CD14-positive monocyte (primary cell): ENCODE measurements at regions not wholly inside any gene's neighbourhood (a gene's known extent, or its start where the extent isn't known, plus 50 kb on each side); places are given as distances from the start of the nearest gene placed in this dataset.

ENCODE experiments used
- DNase-seq, 3 donors: peaks; one replicate each; pipeline ENCODE4 v3.0.0-alpha.2; 2011 to 2022
- H2AFZ ChIP-seq: 2 replicates; pipeline ENCODE4 v1.6.0; 2012; ENCODE audit warnings: mild to moderate bottlenecking, low read depth, low read length, inconsistent platforms; ENCODE audit not compliant: insufficient read depth, poor library complexity, severe bottlenecking
- H3K27ac ChIP-seq, 2 donors: 1 replicate in 1 of 2; 2 replicates in 1 of 2; pipeline ENCODE4 v1.5.1; 2012 to 2013; ENCODE audit warnings: low read length in 2 of 2, control low read depth in 1 of 2, inconsistent platforms in 1 of 2, low read depth in 1 of 2, mild to moderate bottlenecking in 1 of 2
- H3K27me3 ChIP-seq, 2 donors: one replicate each; pipeline versions ENCODE4 v1.6.0 to v1.6.1; 2011 to 2013; ENCODE audit warnings: low read length in 2 of 2; ENCODE audit not compliant: control insufficient read depth in 2 of 2, insufficient read depth in 2 of 2
- H3K36me3 ChIP-seq, 2 donors: replicated peaks in 1 of 2; 1 replicate in 1 of 2; 2 replicates in 1 of 2; pipeline versions ENCODE4 v1.5.1 to v1.6.1; 2012 to 2013; ENCODE audit warnings: low read length in 2 of 2, control low read depth in 1 of 2, inconsistent platforms in 1 of 2, mild to moderate bottlenecking in 1 of 2; ENCODE audit not compliant: insufficient read depth in 2 of 2, control insufficient read depth in 1 of 2
- H3K4me1 ChIP-seq, 2 donors: 1 replicate in 1 of 2; 2 replicates in 1 of 2; pipeline versions ENCODE4 v1.5.1 to v1.6.1; 2012 to 2013; ENCODE audit warnings: low read length in 2 of 2, control low read depth in 1 of 2, inconsistent platforms in 1 of 2, mild to moderate bottlenecking in 1 of 2, moderate library complexity in 1 of 2; ENCODE audit not compliant: insufficient read depth in 2 of 2, control insufficient read depth in 1 of 2
- H3K4me2 ChIP-seq: replicated peaks from 2 replicates; pipeline ENCODE3; 2012; ENCODE audit warnings: low read length, moderate library complexity, mild to moderate bottlenecking; ENCODE audit not compliant: poor library complexity, severe bottlenecking; ENCODE audit errors: extremely low read depth
- H3K4me3 ChIP-seq, 3 experiments: fragments of 200-600 bp in 1 of 3; sonication (generic) in 1 of 3; replicated peaks in 1 of 3; 1 replicate in 2 of 3; 2 replicates in 1 of 3; pipeline ENCODE4 v1.5.1; 2011 to 2013; ENCODE audit warnings: low read length in 3 of 3, mild to moderate bottlenecking in 3 of 3, control low read depth in 2 of 3, low read depth in 2 of 3, inconsistent platforms in 1 of 3, moderate library complexity in 1 of 3
- H3K79me2 ChIP-seq: 2 replicates; pipeline ENCODE4 v1.6.0; 2012; ENCODE audit warnings: mild to moderate bottlenecking, control low read depth, inconsistent platforms, low read length, moderate library complexity; ENCODE audit not compliant: insufficient read depth
- H3K9ac ChIP-seq: 2 replicates; pipeline ENCODE4 v1.6.0; 2017; ENCODE audit warnings: low read length, mild to moderate bottlenecking; ENCODE audit not compliant: insufficient read depth, poor library complexity, severe bottlenecking
- H3K9me3 ChIP-seq, 2 donors: replicated peaks in 1 of 2; 1 replicate in 1 of 2; 2 replicates in 1 of 2; pipeline versions ENCODE4 v1.5.1 to v1.6.1; 2012 to 2013; ENCODE audit warnings: low read length in 2 of 2, control low read depth in 1 of 2; ENCODE audit not compliant: control insufficient read depth in 1 of 2, insufficient read depth in 1 of 2
- H4K20me1 ChIP-seq: 2 replicates; pipeline ENCODE4 v1.6.0; 2012; ENCODE audit warnings: mild to moderate bottlenecking, low read length, control low read depth, moderate library complexity; ENCODE audit not compliant: insufficient read depth
- H3K27ac Mint-ChIP-seq, 7 donors: one replicate each; pipeline ENCODE4 v1.8.0; 2020; ENCODE audit warnings: mild to moderate bottlenecking in 7 of 7, mixed read lengths in 7 of 7, moderate library complexity in 6 of 7, inconsistent platforms in 2 of 7
- H3K27me3 Mint-ChIP-seq, 3 donors: one replicate each; pipeline ENCODE4 v1.8.0; 2021 to 2022; ENCODE audit warnings: low read depth in 3 of 3, mild to moderate bottlenecking in 3 of 3, mixed read lengths in 3 of 3, moderate library complexity in 3 of 3, inconsistent platforms in 1 of 3
- H3K36me3 Mint-ChIP-seq, 2 donors: one replicate each; pipeline ENCODE4 v1.8.0; 2020; ENCODE audit warnings: mixed read lengths in 2 of 2, inconsistent platforms in 1 of 2, mild to moderate bottlenecking in 1 of 2
- H3K4me1 Mint-ChIP-seq: one replicate; pipeline ENCODE4 v1.8.0; 2020; ENCODE audit warnings: mild to moderate bottlenecking, mixed read lengths
- H3K4me3 Mint-ChIP-seq, 2 donors: one replicate each; pipeline ENCODE4 v1.8.0; 2020; ENCODE audit warnings: mild to moderate bottlenecking in 2 of 2, mixed read lengths in 2 of 2, moderate library complexity in 1 of 2
- H3K9me3 Mint-ChIP-seq, 7 donors: one replicate each; pipeline ENCODE4 v1.8.0; 2020 to 2022; ENCODE audit warnings: mixed read lengths in 7 of 7, mild to moderate bottlenecking in 6 of 7, moderate library complexity in 6 of 7, inconsistent platforms in 2 of 7
- CTCF ChIP-seq: fragments of 200-600 bp; IDR thresholded peaks from one replicate; pipeline ENCODE4 v1.8.0; 2022; ENCODE audit warnings: antibody characterized with exemption, mild to moderate bottlenecking
- WGBS: methylation state at CpG from one replicate; pipeline ENCODE4 v1.1.5; 2013; ENCODE audit warnings: missing lambda C conversion rate; ENCODE audit not compliant: insufficient coverage; 5-methylcytosine and 5-hydroxymethylcytosine counted together
- intact Hi-C, 2 donors: fragments of 100-400 bp; cut with micrococcal nuclease; formaldehyde crosslinking; loops; one replicate each; pipeline versions ENCODE4 v1.15.0 to v1.15.1; 2023

GRCh38 chr2:175577368-175577970, 396.0 kb upstream of the ATP5MC3 start:
- Histone ChIP-seq H3K27ac (no peak overlapping the region), H3K9me3 (no peaks in the 10 kb centered on the region), H3K9ac (no peak overlapping the region), H4K20me1 (no peaks in the 10 kb centered on the region), H3K4me2 (no peak overlapping the region), H3K4me1 (peaks cover 19 to 23% of the 10 kb centered on the region in 2 donors), H3K36me3 (no peaks in the 10 kb centered on the region), H3K27me3 (no peaks in the 10 kb centered on the region), H3K4me3 (no peak overlapping the region), H2AFZ (no peak overlapping the region), H3K79me2 (no peaks in the 10 kb centered on the region)
- 100% methylated on average over 1 of the region's 2 CpGs for WGBS
- Mint-ChIP-seq H3K4me3 (no peak overlapping the region), H3K27me3 (no peaks in the 10 kb centered on the region), H3K36me3 (peaks cover 0 to 4% of the 10 kb centered on the region in 2 donors), H3K4me1 (peaks cover 33% of the 10 kb centered on the region), H3K27ac (no peak overlapping the region), H3K9me3 (peaks cover 0 to 9% (median 2%) of the 10 kb centered on the region in 7 donors)
- no peak for DNase-seq
- TF ChIP-seq CTCF, result no peak
- intact Hi-C loops, result no loop called here

GRCh38 chr2:175576875-175577274, 395.4 kb upstream of the ATP5MC3 start:
- DNase-seq, result no peak
- peaks cover 33% of the 10 kb centered on the region for H3K4me1 Mint-ChIP-seq
- no peaks in the 10 kb centered on the region for H3K27me3 ChIP-seq
- TF ChIP-seq CTCF, result no peak
- no peak overlapping the region for H3K4me3 Mint-ChIP-seq
- H3K27me3 Mint-ChIP-seq, result no peaks in the 10 kb centered on the region
- H3K79me2 ChIP-seq, result no peaks in the 10 kb centered on the region
- peak overlapping the region in 1 of 7 donors; percentile 54 for H3K27ac Mint-ChIP-seq
- H2AFZ ChIP-seq, result no peak overlapping the region
- H3K4me3 ChIP-seq, result no peak overlapping the region
- no peaks in the 10 kb centered on the region for H3K36me3 ChIP-seq
- H3K9me3 Mint-ChIP-seq, result peaks cover 0 to 9% (median 2%) of the 10 kb centered on the region in 7 donors
- no peak overlapping the region for H3K9ac ChIP-seq
- H4K20me1 ChIP-seq, result no peaks in the 10 kb centered on the region
- intact Hi-C loops, result no loop called here
- H3K4me1 ChIP-seq, result peaks cover 19 to 23% of the 10 kb centered on the region in 2 donors
- H3K36me3 Mint-ChIP-seq, result peaks cover 0 to 4% of the 10 kb centered on the region in 2 donors
- no peaks in the 10 kb centered on the region for H3K9me3 ChIP-seq
- WGBS, result 81% methylated on average over 3 of the region's 5 CpGs
- no peak overlapping the region for H3K27ac ChIP-seq
- no peak overlapping the region for H3K4me2 ChIP-seq
